ENCODE measurements at regions not wholly inside any gene's neighbourhood (a gene's known extent, or its start where the extent isn't known, plus 50 kb on each side); places are given as distances from the start of the nearest gene placed in this dataset.
"Not testable (repeated sequence)": the region's sequence is repeated elsewhere in the genome, so short reads cannot be mapped to it uniquely, and the experiment has no call there.

DNA sequence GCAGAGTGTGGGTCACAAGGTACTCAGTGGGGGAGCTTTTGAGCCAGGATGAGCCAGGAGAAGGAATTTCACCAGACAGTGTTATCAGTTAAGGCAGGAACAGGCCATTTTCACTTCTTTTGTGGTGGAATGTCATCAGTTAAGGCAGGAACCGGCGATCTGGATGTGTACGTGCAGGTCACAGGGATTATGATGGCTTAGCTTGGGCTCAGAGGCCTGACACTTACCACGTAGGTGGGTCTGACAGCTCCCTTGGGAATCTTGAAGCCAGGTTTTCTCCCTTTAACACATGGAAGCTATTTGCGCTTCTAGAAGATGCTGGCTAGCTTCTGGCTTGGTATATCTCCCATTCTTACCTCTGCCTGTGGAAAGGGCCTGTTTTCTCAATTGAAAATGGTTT lies 250.6 kb downstream of the INSC start:
- H4K8ac ChIP-seq (ENCODE audit: low read depth, low read length); H3K4me3 ChIP-seq (ENCODE audit: low read length); H3K56ac ChIP-seq (ENCODE audit: low read length); H3K9ac ChIP-seq (ENCODE audit: low read length); H4K5ac ChIP-seq (ENCODE audit: low read length); H3K36me3 ChIP-seq (ENCODE audit: control insufficient read depth, insufficient read depth, low read length); H3K4me2 ChIP-seq (ENCODE audit: low read length); H3K79me1 ChIP-seq (ENCODE audit: low read length); H3K27me3 ChIP-seq (ENCODE audit: insufficient read depth, low read length, poor library complexity); H3K4me1 ChIP-seq (ENCODE audit: control insufficient read depth, low read depth, low read length); H3K79me2 ChIP-seq (ENCODE audit: control insufficient read depth, insufficient read depth, low read length); H2AK5ac ChIP-seq (ENCODE audit: low read length); H3K18ac ChIP-seq (ENCODE audit: low read length); H3K4ac ChIP-seq (ENCODE audit: low read depth, low read length); H3K27ac ChIP-seq (ENCODE audit: low read depth, low read length); H3K23ac ChIP-seq (ENCODE audit: low read length); H2BK15ac ChIP-seq (replicated peaks; ENCODE audit: low read depth): not testable (repeated sequence)
- Histone ChIP-seq H2BK120ac (ENCODE audit: low read depth, low read length) (peak overlapping the region; percentile 92), H2BK5ac (ENCODE audit: low read length) (peak overlapping the region; percentile 35)
- WGBS (ENCODE audit: extremely low coverage, insufficient coverage, low lambda C conversion rate) = no CpG with 5 or more reads among the region's 5 CpGs
- DNase-seq = peak; percentile 81

DNA sequence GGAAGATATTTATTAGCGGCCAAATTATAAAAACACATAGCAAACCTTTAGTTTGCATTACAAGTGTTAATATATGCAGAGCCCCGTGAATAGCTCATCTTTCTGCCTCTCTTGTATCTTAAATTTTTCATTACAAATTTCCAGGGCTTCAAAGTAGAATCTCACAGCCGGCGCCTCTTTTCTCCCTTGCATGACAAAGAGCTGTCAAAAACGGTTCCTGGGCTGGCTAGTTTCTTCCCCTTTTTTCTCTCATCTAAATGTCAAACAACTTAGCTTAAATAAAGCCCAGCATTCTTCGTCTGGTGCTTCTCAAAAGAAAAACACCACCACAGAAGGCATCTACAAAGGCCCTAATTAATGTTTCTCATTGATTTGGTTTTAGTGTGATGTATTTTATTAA lies 253.0 kb downstream of the INSC start:
- Histone ChIP-seq H3K79me2 (ENCODE audit: control insufficient read depth, insufficient read depth, low read length) (no peaks in the 10 kb centered on the region), H3K27ac (ENCODE audit: low read depth, low read length) (no peak overlapping the region), H3K23ac (ENCODE audit: low read length) (no peak overlapping the region), H3K18ac (ENCODE audit: low read length) (no peak overlapping the region), H3K27me3 (ENCODE audit: insufficient read depth, low read length, poor library complexity) (no peaks in the 10 kb centered on the region), H2AK5ac (ENCODE audit: low read length) (no peak overlapping the region), H3K4me3 (ENCODE audit: low read length) (no peak overlapping the region), H2BK15ac (replicated peaks; ENCODE audit: low read depth) (no peak overlapping the region), H3K4me2 (ENCODE audit: low read length) (no peak overlapping the region), H3K9ac (ENCODE audit: low read length) (no peak overlapping the region), H3K79me1 (ENCODE audit: low read length) (no peaks in the 10 kb centered on the region), H4K8ac (ENCODE audit: low read depth, low read length) (no peak overlapping the region), H3K36me3 (ENCODE audit: control insufficient read depth, insufficient read depth, low read length) (no peaks in the 10 kb centered on the region), H4K5ac (ENCODE audit: low read length) (no peak overlapping the region), H2BK5ac (ENCODE audit: low read length) (no peak overlapping the region), H2BK120ac (ENCODE audit: low read depth, low read length) (no peak overlapping the region), H3K4me1 (ENCODE audit: control insufficient read depth, low read depth, low read length) (peaks cover 9% of the 10 kb centered on the region), H3K56ac (ENCODE audit: low read length) (no peak overlapping the region), H3K4ac (ENCODE audit: low read depth, low read length) (no peak overlapping the region)
- WGBS (ENCODE audit: extremely low coverage, insufficient coverage, low lambda C conversion rate) = no CpG with 5 or more reads among the region's 6 CpGs
- DNase-seq = no peak

DNA sequence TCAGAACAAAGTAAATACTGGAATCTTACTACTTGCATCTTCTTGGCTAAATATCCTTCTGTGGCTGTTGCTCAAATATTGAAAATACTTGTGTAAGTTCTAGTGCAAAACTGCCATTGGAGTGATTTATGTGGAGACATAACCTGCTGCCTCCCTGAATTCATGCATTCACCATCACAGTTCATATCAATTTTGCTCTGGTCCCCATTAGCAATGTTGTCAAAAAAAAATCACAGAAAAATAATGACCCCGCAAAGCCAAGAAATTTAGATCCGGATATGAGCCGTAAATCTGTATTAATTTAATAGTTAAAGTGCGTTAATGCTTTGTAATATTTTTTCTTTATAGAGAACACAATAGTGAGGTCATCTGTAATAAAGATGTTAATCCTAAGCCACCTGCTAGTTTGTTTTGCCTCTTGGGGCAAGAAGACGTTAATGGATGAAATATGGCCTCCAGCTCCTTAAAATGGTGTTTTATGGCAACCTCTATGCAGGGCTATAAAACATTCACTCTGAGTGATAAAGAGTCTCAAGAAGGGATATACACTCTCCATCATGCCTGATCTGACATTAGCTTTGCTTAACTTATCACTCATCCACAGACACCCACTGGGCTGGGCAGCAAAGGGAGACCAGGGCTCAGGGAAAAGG lies 255.9 kb downstream of the INSC start:
- peaks cover 3% of the 10 kb centered on the region for H3K4me1 ChIP-seq (ENCODE audit: control insufficient read depth, low read depth, low read length)
- no peaks in the 10 kb centered on the region for H3K36me3 ChIP-seq (ENCODE audit: control insufficient read depth, insufficient read depth, low read length)
- H3K18ac ChIP-seq (ENCODE audit: low read length) = no peak overlapping the region
- H3K4me3 ChIP-seq (ENCODE audit: low read length) = no peak overlapping the region
- H3K79me2 ChIP-seq (ENCODE audit: control insufficient read depth, insufficient read depth, low read length) = no peaks in the 10 kb centered on the region
- H4K8ac ChIP-seq (ENCODE audit: low read depth, low read length) = no peak overlapping the region
- H3K4me2 ChIP-seq (ENCODE audit: low read length) = no peak overlapping the region
- no peak overlapping the region for H2BK120ac ChIP-seq (ENCODE audit: low read depth, low read length)
- H3K4ac ChIP-seq (ENCODE audit: low read depth, low read length) = no peak overlapping the region
- DNase-seq = no peak
- H2AK5ac ChIP-seq (ENCODE audit: low read length) = no peak overlapping the region
- no peak overlapping the region for H3K23ac ChIP-seq (ENCODE audit: low read length)
- H3K27me3 ChIP-seq (ENCODE audit: insufficient read depth, low read length, poor library complexity) = no peaks in the 10 kb centered on the region
- no peaks in the 10 kb centered on the region for H3K79me1 ChIP-seq (ENCODE audit: low read length)
- H3K56ac ChIP-seq (ENCODE audit: low read length) = no peak overlapping the region
- H3K27ac ChIP-seq (ENCODE audit: low read depth, low read length) = no peak overlapping the region
- no peak overlapping the region for H2BK5ac ChIP-seq (ENCODE audit: low read length)
- no peak overlapping the region for H4K5ac ChIP-seq (ENCODE audit: low read length)
- H2BK15ac ChIP-seq (replicated peaks; ENCODE audit: low read depth) = no peak overlapping the region
- H3K9ac ChIP-seq (ENCODE audit: low read length) = no peak overlapping the region
- no CpG with 5 or more reads among the region's 5 CpGs for WGBS (ENCODE audit: extremely low coverage, insufficient coverage, low lambda C conversion rate)

DNA sequence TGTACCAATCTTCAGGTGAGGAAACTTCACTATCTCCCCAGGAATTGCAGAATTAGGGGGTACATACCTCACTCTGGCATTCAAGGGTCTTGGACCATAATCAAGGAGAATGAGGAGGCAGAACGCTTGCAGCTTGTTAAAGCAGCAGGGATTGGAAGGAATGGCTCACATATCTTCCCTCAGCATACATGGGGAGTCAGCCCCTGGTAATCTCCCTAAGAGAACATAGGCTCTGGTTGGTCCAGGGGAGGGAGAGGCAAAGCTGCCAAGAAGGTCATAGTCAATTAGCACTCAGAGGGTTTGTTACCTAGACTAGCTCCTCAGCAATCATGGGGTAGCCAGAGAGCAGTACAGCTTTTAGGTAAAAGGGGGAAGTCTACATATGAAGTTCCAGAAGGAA lies 256.8 kb downstream of the INSC start:
- no peak overlapping the region for H3K23ac ChIP-seq (ENCODE audit: low read length)
- H3K27me3 ChIP-seq (ENCODE audit: insufficient read depth, low read length, poor library complexity) = no peaks in the 10 kb centered on the region
- peaks cover 2% of the 10 kb centered on the region for H3K4me1 ChIP-seq (ENCODE audit: control insufficient read depth, low read depth, low read length)
- no peak overlapping the region for H2BK15ac ChIP-seq (replicated peaks; ENCODE audit: low read depth)
- H2BK120ac ChIP-seq (ENCODE audit: low read depth, low read length) = no peak overlapping the region
- WGBS (ENCODE audit: extremely low coverage, insufficient coverage, low lambda C conversion rate) = no CpG with 5 or more reads among the region's 1 CpG
- H3K9ac ChIP-seq (ENCODE audit: low read length) = no peak overlapping the region
- H3K79me1 ChIP-seq (ENCODE audit: low read length) = no peaks in the 10 kb centered on the region
- no peak overlapping the region for H2BK5ac ChIP-seq (ENCODE audit: low read length)
- no peak overlapping the region for H4K5ac ChIP-seq (ENCODE audit: low read length)
- no peak overlapping the region for H4K8ac ChIP-seq (ENCODE audit: low read depth, low read length)
- no peak overlapping the region for H3K27ac ChIP-seq (ENCODE audit: low read depth, low read length)
- DNase-seq = peak; percentile 23
- H3K4ac ChIP-seq (ENCODE audit: low read depth, low read length) = no peak overlapping the region
- no peak overlapping the region for H3K4me2 ChIP-seq (ENCODE audit: low read length)
- no peak overlapping the region for H3K18ac ChIP-seq (ENCODE audit: low read length)
- no peaks in the 10 kb centered on the region for H3K79me2 ChIP-seq (ENCODE audit: control insufficient read depth, insufficient read depth, low read length)
- no peak overlapping the region for H3K56ac ChIP-seq (ENCODE audit: low read length)
- no peak overlapping the region for H3K4me3 ChIP-seq (ENCODE audit: low read length)
- H3K36me3 ChIP-seq (ENCODE audit: control insufficient read depth, insufficient read depth, low read length) = no peaks in the 10 kb centered on the region
- no peak overlapping the region for H2AK5ac ChIP-seq (ENCODE audit: low read length)

DNA sequence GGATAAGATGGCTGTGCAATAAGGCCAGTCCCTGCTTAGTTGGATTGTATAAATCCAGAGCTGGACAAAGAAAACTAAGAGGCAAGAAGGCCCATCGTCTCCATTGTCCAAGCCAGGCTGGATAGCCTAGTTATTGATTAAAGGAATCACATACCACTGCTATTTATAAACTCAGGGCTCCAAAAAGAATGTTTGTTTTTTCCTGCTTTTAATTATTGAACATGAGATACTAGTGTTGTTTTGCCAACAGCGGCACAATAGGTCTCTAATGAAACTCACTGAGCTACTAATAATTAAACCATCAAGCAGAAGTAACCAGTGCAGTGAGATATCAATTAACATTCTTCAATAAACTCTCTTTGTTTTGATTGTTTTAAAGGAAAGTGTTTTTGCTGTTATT lies 259.7 kb downstream of the INSC start:
- Histone ChIP-seq H2BK15ac (replicated peaks; ENCODE audit: low read depth) (no peak overlapping the region), H3K79me1 (ENCODE audit: low read length) (no peaks in the 10 kb centered on the region), H4K5ac (ENCODE audit: low read length) (no peak overlapping the region), H2BK5ac (ENCODE audit: low read length) (no peak overlapping the region), H3K36me3 (ENCODE audit: control insufficient read depth, insufficient read depth, low read length) (no peaks in the 10 kb centered on the region), H2AK5ac (ENCODE audit: low read length) (no peak overlapping the region), H4K8ac (ENCODE audit: low read depth, low read length) (no peak overlapping the region), H3K23ac (ENCODE audit: low read length) (no peak overlapping the region), H3K27me3 (ENCODE audit: insufficient read depth, low read length, poor library complexity) (no peaks in the 10 kb centered on the region), H3K4me1 (ENCODE audit: control insufficient read depth, low read depth, low read length) (peaks cover 2% of the 10 kb centered on the region), H3K79me2 (ENCODE audit: control insufficient read depth, insufficient read depth, low read length) (no peaks in the 10 kb centered on the region), H2BK120ac (ENCODE audit: low read depth, low read length) (no peak overlapping the region), H3K56ac (ENCODE audit: low read length) (no peak overlapping the region), H3K4me2 (ENCODE audit: low read length) (no peak overlapping the region), H3K18ac (ENCODE audit: low read length) (no peak overlapping the region), H3K4ac (ENCODE audit: low read depth, low read length) (no peak overlapping the region), H3K4me3 (ENCODE audit: low read length) (no peak overlapping the region), H3K9ac (ENCODE audit: low read length) (no peak overlapping the region), H3K27ac (ENCODE audit: low read depth, low read length) (no peak overlapping the region)
- WGBS (ENCODE audit: extremely low coverage, insufficient coverage, low lambda C conversion rate) = no CpG with 5 or more reads among the region's 2 CpGs
- no peak for DNase-seq

DNA sequence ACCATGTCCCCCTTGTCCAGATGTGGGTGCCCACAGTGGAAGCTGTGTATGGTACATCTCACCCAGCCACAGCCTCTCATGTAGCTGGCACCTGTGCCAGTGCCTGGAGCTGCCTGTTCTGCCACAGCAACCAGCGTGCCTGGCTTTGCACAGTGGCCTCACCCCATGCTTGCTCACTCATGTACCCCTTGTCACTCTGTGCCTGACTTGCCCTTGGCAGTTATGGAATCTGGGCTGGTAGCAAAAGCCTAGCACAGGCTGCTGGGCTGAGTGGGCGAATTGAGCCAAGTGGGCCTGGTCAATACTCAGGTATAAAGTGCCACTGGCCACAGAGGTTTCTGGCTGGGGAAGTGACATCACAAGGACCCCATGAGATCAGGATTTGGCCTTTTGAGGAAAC lies 264.2 kb downstream of the INSC start:
- no peak overlapping the region for H3K4me2 ChIP-seq (ENCODE audit: low read length)
- H3K4me1 ChIP-seq (ENCODE audit: control insufficient read depth, low read depth, low read length) = no peaks in the 10 kb centered on the region
- H2BK120ac ChIP-seq (ENCODE audit: low read depth, low read length) = no peak overlapping the region
- H2BK15ac ChIP-seq (replicated peaks; ENCODE audit: low read depth) = no peak overlapping the region
- H3K23ac ChIP-seq (ENCODE audit: low read length) = no peak overlapping the region
- no peak overlapping the region for H3K9ac ChIP-seq (ENCODE audit: low read length)
- no peaks in the 10 kb centered on the region for H3K27me3 ChIP-seq (ENCODE audit: insufficient read depth, low read length, poor library complexity)
- H3K27ac ChIP-seq (ENCODE audit: low read depth, low read length) = no peak overlapping the region
- H3K79me2 ChIP-seq (ENCODE audit: control insufficient read depth, insufficient read depth, low read length) = no peaks in the 10 kb centered on the region
- no peak overlapping the region for H4K8ac ChIP-seq (ENCODE audit: low read depth, low read length)
- H3K18ac ChIP-seq (ENCODE audit: low read length) = no peak overlapping the region
- H2AK5ac ChIP-seq (ENCODE audit: low read length) = no peak overlapping the region
- H3K4me3 ChIP-seq (ENCODE audit: low read length) = no peak overlapping the region
- no peak overlapping the region for H3K4ac ChIP-seq (ENCODE audit: low read depth, low read length)
- H3K36me3 ChIP-seq (ENCODE audit: control insufficient read depth, insufficient read depth, low read length) = no peaks in the 10 kb centered on the region
- no peak overlapping the region for H2BK5ac ChIP-seq (ENCODE audit: low read length)
- no peaks in the 10 kb centered on the region for H3K79me1 ChIP-seq (ENCODE audit: low read length)
- no peak overlapping the region for H3K56ac ChIP-seq (ENCODE audit: low read length)
- no peak overlapping the region for H4K5ac ChIP-seq (ENCODE audit: low read length)
- no peak for DNase-seq
- no CpG with 5 or more reads among the region's 2 CpGs for WGBS (ENCODE audit: extremely low coverage, insufficient coverage, low lambda C conversion rate)
